Right lobe of liver (tissue), 6 donors: ENCODE measurements at regions not wholly inside any gene's neighbourhood (a gene's known extent, or its start where the extent isn't known, plus 50 kb on each side); places are given as distances from the start of the nearest gene placed in this dataset.

Experiments
- ATAC-seq, 4 donors: fragments of 200-7000 bp; cut with Tn5 transposase; one replicate each; pipeline ENCODE4 v1.9.1; 2020; ENCODE audit warnings: mild to moderate bottlenecking in 4 of 4, moderate library complexity in 4 of 4
- DNase-seq, 3 donors: peaks; one replicate each; pipeline ENCODE4 v3.0.0-alpha.2; 2020
- H3K27ac ChIP-seq, 3 donors: fragments of 200-600 bp; one replicate each; pipeline ENCODE4 v1.8.0; 2022
- H3K27me3 ChIP-seq, 2 donors: fragments of 200-600 bp; one replicate each; pipeline ENCODE4 v1.8.0; 2022
- H3K36me3 ChIP-seq, 4 donors: fragments of 200-600 bp; sonication (generic) in 1 of 4; one replicate each; pipeline versions ENCODE4 v1.5.1 to v1.8.0; 2017 to 2022; ENCODE audit warnings: control low read depth in 1 of 4
- H3K4me1 ChIP-seq, 4 donors: fragments of 200-600 bp; sonication (generic) in 1 of 4; one replicate each; pipeline versions ENCODE4 v1.5.1 to v1.8.0; 2017 to 2022; ENCODE audit warnings: control low read depth in 1 of 4
- H3K4me3 ChIP-seq, 3 donors: fragments of 200-600 bp; one replicate each; pipeline ENCODE4 v1.8.0; 2022
- H3K9me3 ChIP-seq, 4 donors: fragments of 200-600 bp; sonication (generic) in 1 of 4; one replicate each; pipeline versions ENCODE4 v1.5.1 to v1.8.0; 2017 to 2022; ENCODE audit warnings: control low read depth in 1 of 4
- CTCF ChIP-seq, 4 donors: fragments of 200-600 bp in 3 of 4; fragments of 450-650 bp in 1 of 4; IDR thresholded peaks; one replicate each; pipeline versions ENCODE4 v1.5.1 to v1.8.0; 2016 to 2022; ENCODE audit warnings: antibody characterized with exemption in 4 of 4, mild to moderate bottlenecking in 2 of 4
- POLR2A ChIP-seq: fragments of 450-650 bp; IDR thresholded peaks from one replicate; pipeline ENCODE4 v1.6.1; 2017; ENCODE audit warnings: antibody characterized with exemption, mild to moderate bottlenecking
- WGBS: methylation state at CpG from one replicate; pipeline ENCODE4 v1.1.6; 2018; ENCODE audit warnings: low coverage, low lambda C conversion rate; ENCODE audit not compliant: insufficient coverage; ENCODE audit errors: missing lambda C conversion rate; 5-methylcytosine and 5-hydroxymethylcytosine counted together
- intact Hi-C, 2 donors: fragments of 100-400 bp; cut with DNase I; formaldehyde crosslinking; loops; one replicate each; pipeline versions ENCODE4 v1.11.2 to v1.14.1; 2022
- donor health status: DM: no; HTN: yes; CAD: no.
- donor health status: DM: no; HTN: no; CAD: no.
- donor health status: DM: no; HTN: no; CAD: no.
- donor health status: DM: no; HTN: yes; CAD: no.
- donor health status: DM: no; HTN: yes; CAD: no.

GRCh38 chr3:140850210-140850955 is 91.3 kb upstream of the SLC25A36 start:
- ATAC-seq (no peak), DNase-seq (no peak)
- intact Hi-C loops: no loop called here
- no peaks in the 10 kb centered on the region for H3K4me1 ChIP-seq
- H3K9me3 ChIP-seq: no peaks in the 10 kb centered on the region
- 45% methylated on average over 4 of the region's 4 CpGs for WGBS
- H3K27me3 ChIP-seq: no peaks in the 10 kb centered on the region
- H3K4me3 ChIP-seq: no peak overlapping the region
- H3K36me3 ChIP-seq: no peaks in the 10 kb centered on the region
- H3K27ac ChIP-seq: no peak overlapping the region
- TF ChIP-seq CTCF (IDR thresholded peaks at IDR 0.05): no peak
- TF ChIP-seq POLR2A: no peak

GRCh38 chr3:140854961-140855360 is 86.7 kb upstream of the SLC25A36 start:
- intact Hi-C loops: no loop called here
- Histone ChIP-seq H3K36me3 (no peaks in the 10 kb centered on the region), H3K4me1 (no peaks in the 10 kb centered on the region), H3K9me3 (no peaks in the 10 kb centered on the region), H3K27ac (no peak overlapping the region), H3K4me3 (no peak overlapping the region), H3K27me3 (no peaks in the 10 kb centered on the region)
- TF ChIP-seq CTCF (IDR thresholded peaks at IDR 0.05): no peak
- DNase-seq (no peak), ATAC-seq (no peak)
- WGBS: 29% methylated on average over 1 of the region's 2 CpGs

GRCh38 chr3:140856905-140857304 is 84.7 kb upstream of the SLC25A36 start:
- Histone ChIP-seq H3K4me1 (no peaks in the 10 kb centered on the region), H3K27me3 (no peaks in the 10 kb centered on the region), H3K4me3 (no peak overlapping the region), H3K36me3 (no peaks in the 10 kb centered on the region), H3K27ac (no peak overlapping the region), H3K9me3 (no peaks in the 10 kb centered on the region)
- no CpG with 5 or more reads among the region's 1 CpG for WGBS
- TF ChIP-seq POLR2A (no peak), CTCF (IDR thresholded peaks at IDR 0.05) (no peak)
- intact Hi-C loops: no loop called here
- no peak for ATAC-seq
- DNase-seq: no peak

- Histone ChIP-seq H3K9me3 (no peaks in the 10 kb centered on the region), H3K27me3 (no peaks in the 10 kb centered on the region), H3K36me3 (no peaks in the 10 kb centered on the region), H3K4me3 (no peak overlapping the region), H3K27ac (no peak overlapping the region), H3K4me1 (no peaks in the 10 kb centered on the region)
- DNase-seq (no peak), ATAC-seq (no peak)
- intact Hi-C loops: no loop called here
- WGBS: 79% methylated on average over 2 of the region's 2 CpGs
- no peak for TF ChIP-seq POLR2A
- TF ChIP-seq CTCF (IDR thresholded peaks at IDR 0.05): no peak
Observed at GRCh38 chr3:140857993-140858392, 83.6 kb upstream of the SLC25A36 start.
